T-helper 22 cell (primary cell): ENCODE measurements at regions not wholly inside any gene's neighbourhood (a gene's known extent, or its start where the extent isn't known, plus 50 kb on each side); places are given as distances from the start of the nearest gene placed in this dataset.
"Not testable (repeated sequence)": the region's sequence is repeated elsewhere in the genome, so short reads cannot be mapped to it uniquely, and the experiment has no call there.

Experiments used
- DNase-seq: peaks from one replicate; pipeline ENCODE4 v3.0.0-alpha.2; 2020; ENCODE audit warnings: low read depth

- DNase-seq: no peak
These were observed 1356.4 kb upstream of the TMEM132C start for GRCh38 chr12:126910570-126910969.

GRCh38 chr12:126912111-126912510 is 1354.9 kb upstream of the TMEM132C start:
- DNase-seq: no peak

GRCh38 chr12:126914170-126914793 is 1352.7 kb upstream of the TMEM132C start:
- no peak for DNase-seq

GRCh38 chr12:126915309-126915708 is 1351.7 kb upstream of the TMEM132C start:
- DNase-seq: no peak

- no peak for DNase-seq
These were observed 1340.9 kb upstream of the TMEM132C start for GRCh38 chr12:126926023-126926594.

- DNase-seq: no peak
These were observed 1336.7 kb upstream of the TMEM132C start for GRCh38 chr12:126930234-126930633.

- no peak for DNase-seq
These were observed 1334.8 kb upstream of the TMEM132C start for GRCh38 chr12:126932156-126932555.

GRCh38 chr12:126935435-126935834 is 1331.5 kb upstream of the TMEM132C start:
- no peak for DNase-seq

GRCh38 chr12:126936181-126936851 is 1330.7 kb upstream of the TMEM132C start:
- no peak for DNase-seq

- DNase-seq: no peak
These were observed 1329.5 kb upstream of the TMEM132C start for GRCh38 chr12:126937431-126937830.

GRCh38 chr12:126944684-126945083 is 1322.3 kb upstream of the TMEM132C start:
- no peak for DNase-seq

GRCh38 chr12:126946958-126947357 is 1320.0 kb upstream of the TMEM132C start:
- not testable (repeated sequence) for DNase-seq

GRCh38 chr12:126949558-126949957 is 1317.4 kb upstream of the TMEM132C start:
- DNase-seq: no peak

- DNase-seq: no peak
These were observed 1316.7 kb upstream of the TMEM132C start for GRCh38 chr12:126950266-126950665.

- no peak for DNase-seq
These were observed 1314.6 kb upstream of the TMEM132C start for GRCh38 chr12:126952096-126953007.

- DNase-seq: no peak
These were observed 1313.5 kb upstream of the TMEM132C start for GRCh38 chr12:126953365-126953889.

GRCh38 chr12:126960221-126960620 is 1306.7 kb upstream of the TMEM132C start:
- no peak for DNase-seq

- DNase-seq: no peak
These were observed 1306.3 kb upstream of the TMEM132C start for GRCh38 chr12:126960709-126961108.

- no peak for DNase-seq
These were observed 1303.1 kb upstream of the TMEM132C start for GRCh38 chr12:126963825-126964224.

GRCh38 chr12:126966498-126966897 is 1300.5 kb upstream of the TMEM132C start:
- DNase-seq: no peak

GRCh38 chr12:126967152-126967551 is 1299.8 kb upstream of the TMEM132C start:
- no peak for DNase-seq

GRCh38 chr12:126974779-126975178 is 1292.2 kb upstream of the TMEM132C start:
- no peak for DNase-seq
